PC-3 (cell line): ENCODE measurements at regions not wholly inside any gene's neighbourhood (a gene's known extent, or its start where the extent isn't known, plus 50 kb on each side); places are given as distances from the start of the nearest gene placed in this dataset.

Experiments
- ATAC-seq: fragments of 200-7000 bp; cut with Tn5 transposase; 2 replicates; pipeline ENCODE4 v1.9.1; 2020; ENCODE audit warnings: mild to moderate bottlenecking, moderate library complexity
- BruUV-seq: library from RNA; stranded (reverse); fragments of 400-500 nt; replicated peaks from 2 replicates; lab custom pipeline; 2021; lab: Mats Ljungman, UMichigan
- CTCF ChIA-PET: fragments of 300-600 bp; sonication (Branson Sonifier 250); formaldehyde crosslinking; loops from one replicate; lab custom pipeline; 2022; ENCODE audit warnings: antibody characterized with exemption; lab: Charles Lee
- POLR2A ChIA-PET: fragments of 300-600 bp; sonication (Branson Sonifier 250); formaldehyde crosslinking; loops from one replicate; lab custom pipeline; 2022; ENCODE audit warnings: antibody characterized with exemption; ENCODE audit not compliant: unreplicated experiment; lab: Charles Lee
- DNase-seq: peaks from one replicate; pipeline ENCODE4 v3.0.0-alpha.2; 2015
- H2AFZ ChIP-seq: fragments of 300-600 bp; sonication (generic); 2 replicates; pipeline ENCODE4 v1.6.0; 2016; ENCODE audit warnings: antibody characterized with exemption, low read length
- H3F3A ChIP-seq: fragments of 300-600 bp; sonication (generic); one replicate; pipeline ENCODE4 v1.6.0; 2017; ENCODE audit warnings: antibody characterized with exemption, low read length, control low read depth, mild to moderate bottlenecking; ENCODE audit not compliant: unreplicated experiment
- H3K27ac ChIP-seq: fragments of 300-600 bp; sonication (generic); 2 replicates; pipeline ENCODE4 v1.5.1; 2016; ENCODE audit warnings: mild to moderate bottlenecking, low read length
- H3K27me3 ChIP-seq: fragments of 300-600 bp; sonication (generic); 2 replicates; pipeline ENCODE4 v1.6.1; 2016; ENCODE audit warnings: low read length, mixed read lengths
- H3K36me3 ChIP-seq: fragments of 300-600 bp; sonication (generic); 2 replicates; pipeline ENCODE4 v1.6.1; 2016; ENCODE audit warnings: low read depth, mixed run types, low read length, mixed read lengths
- H3K4me1 ChIP-seq: fragments of 300-600 bp; sonication (generic); 2 replicates; pipeline ENCODE4 v1.5.1; 2016; ENCODE audit warnings: low read length; ENCODE audit not compliant: insufficient read depth
- H3K4me2 ChIP-seq: fragments of 300-600 bp; sonication (generic); 2 replicates; pipeline ENCODE4 v1.6.0; 2016; ENCODE audit warnings: low read length
- H3K4me3 ChIP-seq: fragments of 300-600 bp; sonication (generic); 2 replicates; pipeline ENCODE4 v1.5.1; 2016; ENCODE audit warnings: mild to moderate bottlenecking, low read length, mixed read lengths
- H3K79me2 ChIP-seq: fragments of 300-600 bp; sonication (generic); 2 replicates; pipeline ENCODE4 v1.6.1; 2017; ENCODE audit warnings: low read length, mixed read lengths
- H3K9ac ChIP-seq: fragments of 300-600 bp; sonication (generic); 2 replicates; pipeline ENCODE4 v1.6.0; 2016; ENCODE audit warnings: mild to moderate bottlenecking, low read length
- H3K9me2 ChIP-seq: fragments of 300-600 bp; sonication (generic); replicated peaks from 2 replicates; pipeline ENCODE4 v1.6.1; 2016; ENCODE audit warnings: mixed run types, low read length, mixed read lengths
- H3K9me3 ChIP-seq: fragments of 300-600 bp; sonication (generic); 2 replicates; pipeline ENCODE4 v1.6.1; 2016; ENCODE audit warnings: low read length, mixed read lengths
- H4K20me1 ChIP-seq: fragments of 300-600 bp; sonication (generic); 2 replicates; pipeline ENCODE4 v1.6.1; 2016; ENCODE audit warnings: low read length, mixed read lengths
- CTCF ChIP-seq: fragments of 300-600 bp; sonication (generic); conservative IDR thresholded peaks from 2 replicates; pipeline ENCODE4 v1.5.1; 2017; ENCODE audit warnings: antibody characterized with exemption, low read depth, mild to moderate bottlenecking, low read length
- EZH2 ChIP-seq: fragments of 300-600 bp; sonication (generic); IDR thresholded peaks from one replicate; pipeline ENCODE4 v1.6.1; 2017; ENCODE audit warnings: antibody characterized with exemption, mild to moderate bottlenecking, low read length; ENCODE audit not compliant: unreplicated experiment
- EZH2phosphoT487 ChIP-seq: fragments of 300-600 bp; sonication (generic); IDR thresholded peaks from 2 replicates; pipeline ENCODE4 v1.6.1; 2018; ENCODE audit warnings: mild to moderate bottlenecking, antibody characterized with exemption, low read length, borderline replicate concordance
- intact Hi-C: fragments of 100-400 bp; cut with micrococcal nuclease; formaldehyde crosslinking; loops from 2 replicates; pipeline ENCODE4 v1.9.0; 2023

DNA sequence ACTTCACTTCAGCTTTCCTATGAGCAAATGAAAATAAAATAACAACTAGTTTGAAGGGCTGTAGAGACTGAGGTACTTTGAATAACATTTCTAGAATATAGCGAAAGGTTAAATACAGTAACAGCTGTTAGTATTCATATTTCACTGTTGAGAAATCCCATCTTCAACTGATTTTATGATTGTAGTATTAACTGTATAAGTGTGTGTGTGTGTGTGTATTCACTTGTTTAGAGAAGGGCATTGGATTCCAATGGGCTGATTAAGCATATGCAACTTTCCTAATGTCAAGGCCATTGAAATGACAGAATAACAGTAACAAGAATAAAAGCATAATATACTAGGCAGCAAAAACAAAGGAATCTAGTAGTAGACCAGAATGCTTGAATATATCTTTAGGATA is 957.5 kb upstream of the EPHA7 start:
- Histone ChIP-seq H3K79me2 (no peaks in the 10 kb centered on the region), H3K27me3 (no peaks in the 10 kb centered on the region), H2AFZ (no peak overlapping the region), H3K9me3 (no peaks in the 10 kb centered on the region), H3K9ac (no peak overlapping the region), H3K4me1 (no peaks in the 10 kb centered on the region), H3F3A (no peaks in the 10 kb centered on the region), H3K36me3 (no peaks in the 10 kb centered on the region), H3K4me2 (no peak overlapping the region), H3K27ac (no peak overlapping the region), H3K4me3 (no peak overlapping the region), H3K9me2 (no peaks in the 10 kb centered on the region), H4K20me1 (no peaks in the 10 kb centered on the region)
- ATAC-seq: no peak
- no TSS peak for BruUV-seq
- intact Hi-C loops: no loop called here
- no peak for DNase-seq
- ChIA-PET CTCF (no interaction called here), POLR2A (no interaction called here)
- TF ChIP-seq EZH2 (no peak), EZH2phosphoT487 (no peak), CTCF (no peak)

GRCh38 chr6:94372229-94372628 is 952.9 kb upstream of the EPHA7 start:
- H3K9me3 ChIP-seq: no peaks in the 10 kb centered on the region
- no peak overlapping the region for H2AFZ ChIP-seq
- no peak overlapping the region for H3K9ac ChIP-seq
- no peaks in the 10 kb centered on the region for H4K20me1 ChIP-seq
- H3K36me3 ChIP-seq: no peaks in the 10 kb centered on the region
- H3K4me3 ChIP-seq: no peak overlapping the region
- intact Hi-C loops: no loop called here
- no TSS peak for BruUV-seq
- no peaks in the 10 kb centered on the region for H3K79me2 ChIP-seq
- DNase-seq (no peak), ATAC-seq (no peak)
- no peak overlapping the region for H3K27ac ChIP-seq
- no peak for TF ChIP-seq CTCF
- TF ChIP-seq EZH2: no peak
- TF ChIP-seq EZH2phosphoT487: no peak
- ChIA-PET POLR2A (no interaction called here), CTCF (no interaction called here)
- H3F3A ChIP-seq: no peaks in the 10 kb centered on the region
- no peak overlapping the region for H3K4me2 ChIP-seq
- H3K9me2 ChIP-seq: no peaks in the 10 kb centered on the region
- H3K27me3 ChIP-seq: no peaks in the 10 kb centered on the region
- H3K4me1 ChIP-seq: no peaks in the 10 kb centered on the region

- Histone ChIP-seq H3K9ac (no peak overlapping the region), H3K36me3 (no peaks in the 10 kb centered on the region), H3K4me2 (no peak overlapping the region), H3K4me1 (no peaks in the 10 kb centered on the region), H2AFZ (no peak overlapping the region), H3K27me3 (no peaks in the 10 kb centered on the region), H3K9me3 (no peaks in the 10 kb centered on the region), H3K79me2 (no peaks in the 10 kb centered on the region), H3K27ac (no peak overlapping the region), H3K9me2 (no peaks in the 10 kb centered on the region), H3F3A (no peaks in the 10 kb centered on the region), H4K20me1 (no peaks in the 10 kb centered on the region), H3K4me3 (no peak overlapping the region)
- ChIA-PET CTCF (no interaction called here), POLR2A (no interaction called here)
- ATAC-seq (no peak), DNase-seq (no peak)
- intact Hi-C loops: no loop called here
- BruUV-seq: no TSS peak
- TF ChIP-seq EZH2 (no peak), CTCF (no peak), EZH2phosphoT487 (no peak)
Observed at GRCh38 chr6:94367316-94367715, 948.0 kb upstream of the EPHA7 start.
